ENCODE measurements at regions not wholly inside any gene's neighbourhood (a gene's known extent, or its start where the extent isn't known, plus 50 kb on each side); places are given as distances from the start of the nearest gene placed in this dataset.

DNA sequence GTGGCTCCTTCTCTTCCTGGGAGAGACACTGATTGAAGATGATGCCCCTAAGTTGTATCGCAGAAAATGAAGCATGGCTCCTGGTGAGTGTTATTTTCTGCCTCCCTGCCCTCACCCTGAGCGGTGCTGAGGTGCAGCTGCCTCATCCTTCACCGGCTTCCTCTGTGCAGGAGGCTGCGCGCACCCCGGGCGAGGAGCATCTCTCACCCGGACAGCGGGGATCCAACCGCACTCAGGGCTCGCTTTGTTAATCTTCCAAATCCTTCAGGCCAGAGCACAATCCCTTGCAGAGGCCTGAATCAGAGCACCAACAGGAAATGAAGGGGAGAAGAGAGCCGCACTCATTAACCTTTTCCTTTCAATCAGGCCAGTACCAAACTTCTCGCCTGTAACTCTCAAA, 910.3 kb downstream of the CCSER2 start:
- TF ChIP-seq, protein P1, sequence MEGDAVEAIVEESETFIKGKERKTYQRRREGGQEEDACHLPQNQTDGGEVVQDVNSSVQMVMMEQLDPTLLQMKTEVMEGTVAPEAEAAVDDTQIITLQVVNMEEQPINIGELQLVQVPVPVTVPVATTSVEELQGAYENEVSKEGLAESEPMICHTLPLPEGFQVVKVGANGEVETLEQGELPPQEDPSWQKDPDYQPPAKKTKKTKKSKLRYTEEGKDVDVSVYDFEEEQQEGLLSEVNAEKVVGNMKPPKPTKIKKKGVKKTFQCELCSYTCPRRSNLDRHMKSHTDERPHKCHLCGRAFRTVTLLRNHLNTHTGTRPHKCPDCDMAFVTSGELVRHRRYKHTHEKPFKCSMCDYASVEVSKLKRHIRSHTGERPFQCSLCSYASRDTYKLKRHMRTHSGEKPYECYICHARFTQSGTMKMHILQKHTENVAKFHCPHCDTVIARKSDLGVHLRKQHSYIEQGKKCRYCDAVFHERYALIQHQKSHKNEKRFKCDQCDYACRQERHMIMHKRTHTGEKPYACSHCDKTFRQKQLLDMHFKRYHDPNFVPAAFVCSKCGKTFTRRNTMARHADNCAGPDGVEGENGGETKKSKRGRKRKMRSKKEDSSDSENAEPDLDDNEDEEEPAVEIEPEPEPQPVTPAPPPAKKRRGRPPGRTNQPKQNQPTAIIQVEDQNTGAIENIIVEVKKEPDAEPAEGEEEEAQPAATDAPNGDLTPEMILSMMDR (IDR thresholded peaks at IDR 0.05): no peak
- TF ChIP-seq POLR2AphosphoS5 (IDR thresholded peaks at IDR 0.05) (no peak), POLR2A (IDR thresholded peaks at IDR 0.05) (no peak)
